Keratinocyte (primary cell): ENCODE measurements at regions not wholly inside any gene's neighbourhood (a gene's known extent, or its start where the extent isn't known, plus 50 kb on each side); places are given as distances from the start of the nearest gene placed in this dataset.

ENCODE experiments used
- EZH2 ChIP-seq: IDR thresholded peaks from one replicate; pipeline ENCODE4 v1.6.1; 2012; ENCODE audit warnings: inconsistent platforms, mild to moderate bottlenecking, low read length, moderate library complexity
- TF ChIP-seq, protein P1 (sequence below), 3 experiments: IDR thresholded peaks in 1 of 3; conservative IDR thresholded peaks in 1 of 3; optimal IDR thresholded peaks in 1 of 3; 2 replicates in 2 of 3; 3 replicates in 1 of 3; pipeline versions ENCODE3 to v1.5.1; 2011; ENCODE audit warnings: low read length in 3 of 3, mild to moderate bottlenecking in 3 of 3, moderate library complexity in 2 of 3, control low read depth in 1 of 3, inconsistent platforms in 1 of 3; ENCODE audit not compliant: insufficient read depth in 2 of 3; ENCODE audit errors: extremely low read depth in 1 of 3

DNA sequence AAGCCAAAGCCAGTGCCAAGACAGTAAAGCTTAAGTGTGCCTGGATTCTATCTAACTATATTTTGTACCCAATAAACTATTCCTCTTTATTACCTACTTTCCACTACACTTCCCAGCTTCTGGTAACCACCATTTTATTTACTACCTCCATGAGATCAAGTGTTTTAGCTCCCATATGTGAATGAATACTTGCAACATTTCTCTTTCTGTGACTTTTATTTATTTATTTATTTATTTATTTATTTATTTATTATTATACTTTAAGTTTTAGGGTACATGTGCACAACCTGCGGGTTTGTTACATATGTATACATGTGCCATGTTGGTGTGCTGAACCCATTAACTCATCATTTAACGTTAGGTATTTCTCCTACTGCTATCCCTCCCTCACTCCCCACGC is 582.1 kb downstream of the AMY1C start:
- TF ChIP-seq, protein P1, sequence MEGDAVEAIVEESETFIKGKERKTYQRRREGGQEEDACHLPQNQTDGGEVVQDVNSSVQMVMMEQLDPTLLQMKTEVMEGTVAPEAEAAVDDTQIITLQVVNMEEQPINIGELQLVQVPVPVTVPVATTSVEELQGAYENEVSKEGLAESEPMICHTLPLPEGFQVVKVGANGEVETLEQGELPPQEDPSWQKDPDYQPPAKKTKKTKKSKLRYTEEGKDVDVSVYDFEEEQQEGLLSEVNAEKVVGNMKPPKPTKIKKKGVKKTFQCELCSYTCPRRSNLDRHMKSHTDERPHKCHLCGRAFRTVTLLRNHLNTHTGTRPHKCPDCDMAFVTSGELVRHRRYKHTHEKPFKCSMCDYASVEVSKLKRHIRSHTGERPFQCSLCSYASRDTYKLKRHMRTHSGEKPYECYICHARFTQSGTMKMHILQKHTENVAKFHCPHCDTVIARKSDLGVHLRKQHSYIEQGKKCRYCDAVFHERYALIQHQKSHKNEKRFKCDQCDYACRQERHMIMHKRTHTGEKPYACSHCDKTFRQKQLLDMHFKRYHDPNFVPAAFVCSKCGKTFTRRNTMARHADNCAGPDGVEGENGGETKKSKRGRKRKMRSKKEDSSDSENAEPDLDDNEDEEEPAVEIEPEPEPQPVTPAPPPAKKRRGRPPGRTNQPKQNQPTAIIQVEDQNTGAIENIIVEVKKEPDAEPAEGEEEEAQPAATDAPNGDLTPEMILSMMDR (optimal IDR thresholded peaks at IDR 0.05 in 1 of 3, IDR thresholded peaks at IDR 0.05 in 1 of 3, conservative IDR thresholded peaks at IDR 0.05 in 1 of 3; ENCODE audit: extremely low read depth in 1 of 3, insufficient read depth in 2 of 3, low read length in 3 of 3): no peak
- no peak for TF ChIP-seq EZH2
